Ishikawa (cell line): ENCODE measurements at regions not wholly inside any gene's neighbourhood (a gene's known extent, or its start where the extent isn't known, plus 50 kb on each side); places are given as distances from the start of the nearest gene placed in this dataset.

ENCODE experiments used
- CREB1 ChIP-seq: IDR thresholded peaks from 2 replicates; pipeline ENCODE4 v1.6.1; 2012; ENCODE audit warnings: low read depth
- EGR1 ChIP-seq: IDR thresholded peaks from 2 replicates; pipeline ENCODE4 v1.6.1; 2012
- FOXM1 ChIP-seq: IDR thresholded peaks from 2 replicates; pipeline ENCODE4 v1.6.1; 2012; ENCODE audit warnings: low read depth, borderline replicate concordance
- MAX ChIP-seq: IDR thresholded peaks from 2 replicates; pipeline ENCODE4 v1.6.1; 2012
- NFIC ChIP-seq: IDR thresholded peaks from 2 replicates; pipeline ENCODE4 v1.6.1; 2012
- RAD21 ChIP-seq: IDR thresholded peaks from 2 replicates; pipeline ENCODE4 v1.6.1; 2012; ENCODE audit warnings: low read depth
- TCF12 ChIP-seq: IDR thresholded peaks from 2 replicates; pipeline ENCODE4 v1.6.1; 2012; ENCODE audit warnings: low read depth
- TEAD4 ChIP-seq: IDR thresholded peaks from 2 replicates; pipeline ENCODE4 v1.6.1; 2012
- YY1 ChIP-seq: IDR thresholded peaks from 2 replicates; pipeline ENCODE4 v1.6.1; 2012; ENCODE audit warnings: low read depth
- ZBTB7A ChIP-seq: IDR thresholded peaks from 2 replicates; pipeline ENCODE4 v1.6.1; 2012; ENCODE audit warnings: low read depth

GRCh38 chr3:35965908-35966307 lies 326.6 kb downstream of the ARPP21 start:
- no peak for TF ChIP-seq CREB1
- no peak for TF ChIP-seq FOXM1
- no peak for TF ChIP-seq MAX
- TF ChIP-seq TCF12, result no peak
- peak; percentile 70 for TF ChIP-seq RAD21
- TF ChIP-seq NFIC, result no peak
- TF ChIP-seq EGR1, result no peak
- no peak for TF ChIP-seq YY1
- TF ChIP-seq TEAD4, result no peak
- no peak for TF ChIP-seq ZBTB7A
